HL-60 (cell line): ENCODE measurements at regions not wholly inside any gene's neighbourhood (a gene's known extent, or its start where the extent isn't known, plus 50 kb on each side); places are given as distances from the start of the nearest gene placed in this dataset.

ENCODE experiments used
- CTCF ChIP-seq: IDR thresholded peaks from one replicate; pipeline ENCODE4 v1.5.1; 2011; ENCODE audit warnings: low read length, control low read depth, inconsistent platforms; ENCODE audit not compliant: insufficient read depth
- GABPA ChIP-seq: IDR thresholded peaks from 2 replicates; pipeline ENCODE4 v1.6.1; 2012; ENCODE audit warnings: low read depth
- POLR2AphosphoS5 ChIP-seq: IDR thresholded peaks from 2 replicates; pipeline ENCODE4 v1.6.1; 2012; ENCODE audit warnings: low read depth
- REST ChIP-seq: IDR thresholded peaks from 2 replicates; pipeline ENCODE4 v1.6.1; 2012; ENCODE audit warnings: low read depth; ENCODE audit not compliant: insufficient replicate concordance
- SPI1 ChIP-seq: IDR thresholded peaks from 2 replicates; pipeline ENCODE4 v1.6.1; 2012; ENCODE audit warnings: low read depth, mild to moderate bottlenecking, borderline replicate concordance

GRCh38 chr3:30318110-30318509, 288.3 kb upstream of the TGFBR2 start:
- no peak for TF ChIP-seq CTCF
- TF ChIP-seq POLR2AphosphoS5, result no peak
- no peak for TF ChIP-seq REST
- no peak for TF ChIP-seq GABPA
- TF ChIP-seq SPI1, result no peak
